Left ventricle myocardium inferior (tissue), 1 donor: ENCODE measurements at regions not wholly inside any gene's neighbourhood (a gene's known extent, or its start where the extent isn't known, plus 50 kb on each side); places are given as distances from the start of the nearest gene placed in this dataset.

Experiments
- DNase-seq: peaks from one replicate; pipeline ENCODE4 v3.0.0-alpha.2; 2020
- H3K27ac ChIP-seq: fragments of 200-600 bp; replicated peaks from 2 replicates; pipeline ENCODE4 v1.8.0; 2021
- H3K27me3 ChIP-seq: fragments of 200-600 bp; 2 replicates; pipeline ENCODE4 v1.8.0; 2021; ENCODE audit warnings: low read depth
- H3K36me3 ChIP-seq: fragments of 200-600 bp; 2 replicates; pipeline ENCODE4 v1.8.0; 2021
- H3K4me1 ChIP-seq: fragments of 200-600 bp; 2 replicates; pipeline ENCODE4 v1.8.0; 2021
- H3K4me3 ChIP-seq: fragments of 200-600 bp; 2 replicates; pipeline ENCODE4 v1.8.0; 2021; ENCODE audit warnings: mild to moderate bottlenecking, moderate library complexity
- H3K9me3 ChIP-seq: fragments of 200-600 bp; replicated peaks from 2 replicates; pipeline ENCODE4 v1.8.0; 2021
- intact Hi-C: fragments of 100-400 bp; cut with micrococcal nuclease; formaldehyde crosslinking; loops from one replicate; pipeline ENCODE4 v1.11.0; 2022
- TF ChIP-seq, protein P1 (sequence below): fragments of 200-600 bp; IDR thresholded peaks from 2 replicates; pipeline ENCODE4 v1.8.0; 2021; ENCODE audit warnings: antibody characterized with exemption, mild to moderate bottlenecking, borderline replicate concordance
- donor health status: DM: no; HTN: yes; CAD: no; lungs with severe emphysema.

DNA sequence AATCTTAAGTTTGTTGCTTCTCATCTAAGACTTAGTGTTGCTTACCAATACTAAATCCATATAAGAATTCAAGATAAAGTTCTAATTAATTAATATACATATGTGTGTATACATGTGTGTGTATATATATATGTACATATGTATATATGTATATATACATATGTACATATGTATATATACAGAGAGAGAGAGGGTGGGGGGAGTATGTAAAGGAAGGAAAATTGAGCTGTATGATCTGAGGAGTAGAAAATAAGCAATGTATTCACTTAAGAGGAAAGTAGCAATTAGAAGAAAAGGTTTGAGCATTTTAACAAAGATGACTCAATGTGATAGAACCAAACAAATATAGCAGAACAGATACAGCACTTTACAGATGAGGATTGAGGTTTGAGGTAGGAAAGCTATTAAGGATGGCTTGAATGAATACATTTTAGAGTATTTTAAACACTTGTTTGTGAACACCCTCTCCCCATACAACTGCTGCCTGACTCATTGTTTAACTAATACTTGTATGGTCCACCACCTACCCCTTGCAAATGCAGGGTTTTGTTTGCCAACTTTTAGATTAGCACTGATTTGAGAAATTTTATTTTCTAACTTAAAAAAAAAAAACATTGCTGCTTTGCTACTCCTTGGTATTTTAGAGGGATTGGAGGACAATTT lies 681.1 kb upstream of the CADM2 start:
- Histone ChIP-seq H3K4me3 (no peak overlapping the region), H3K9me3 (no peaks in the 10 kb centered on the region), H3K4me1 (no peaks in the 10 kb centered on the region), H3K36me3 (no peaks in the 10 kb centered on the region), H3K27me3 (no peaks in the 10 kb centered on the region), H3K27ac (no peak overlapping the region)
- TF ChIP-seq, protein P1, sequence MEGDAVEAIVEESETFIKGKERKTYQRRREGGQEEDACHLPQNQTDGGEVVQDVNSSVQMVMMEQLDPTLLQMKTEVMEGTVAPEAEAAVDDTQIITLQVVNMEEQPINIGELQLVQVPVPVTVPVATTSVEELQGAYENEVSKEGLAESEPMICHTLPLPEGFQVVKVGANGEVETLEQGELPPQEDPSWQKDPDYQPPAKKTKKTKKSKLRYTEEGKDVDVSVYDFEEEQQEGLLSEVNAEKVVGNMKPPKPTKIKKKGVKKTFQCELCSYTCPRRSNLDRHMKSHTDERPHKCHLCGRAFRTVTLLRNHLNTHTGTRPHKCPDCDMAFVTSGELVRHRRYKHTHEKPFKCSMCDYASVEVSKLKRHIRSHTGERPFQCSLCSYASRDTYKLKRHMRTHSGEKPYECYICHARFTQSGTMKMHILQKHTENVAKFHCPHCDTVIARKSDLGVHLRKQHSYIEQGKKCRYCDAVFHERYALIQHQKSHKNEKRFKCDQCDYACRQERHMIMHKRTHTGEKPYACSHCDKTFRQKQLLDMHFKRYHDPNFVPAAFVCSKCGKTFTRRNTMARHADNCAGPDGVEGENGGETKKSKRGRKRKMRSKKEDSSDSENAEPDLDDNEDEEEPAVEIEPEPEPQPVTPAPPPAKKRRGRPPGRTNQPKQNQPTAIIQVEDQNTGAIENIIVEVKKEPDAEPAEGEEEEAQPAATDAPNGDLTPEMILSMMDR, result no peak
- DNase-seq, result no peak
- intact Hi-C loops, result no loop called here

DNA sequence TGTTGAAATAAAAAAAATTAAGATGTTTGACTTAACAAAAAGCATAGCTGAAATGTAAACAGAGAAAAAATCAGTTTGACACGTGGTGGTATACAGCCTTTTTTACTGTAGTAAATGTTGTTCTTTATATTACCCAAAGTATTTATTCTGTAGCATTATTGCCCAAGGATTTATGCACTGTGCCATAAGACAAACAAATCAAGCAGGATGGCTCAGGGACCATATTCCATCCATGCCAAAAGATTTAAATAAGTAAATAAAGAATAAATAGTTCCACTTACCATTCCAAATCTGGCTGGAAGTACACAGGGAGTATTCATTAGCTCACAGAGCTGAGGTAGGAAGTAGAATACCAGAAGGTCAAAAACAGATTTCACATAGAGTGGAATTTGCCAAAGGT lies 666.7 kb upstream of the CADM2 start:
- TF ChIP-seq, protein P1, result no peak
- no peak overlapping the region for H3K4me3 ChIP-seq
- H3K4me1 ChIP-seq, result no peaks in the 10 kb centered on the region
- no peak for DNase-seq
- H3K36me3 ChIP-seq, result no peaks in the 10 kb centered on the region
- H3K27ac ChIP-seq, result no peak overlapping the region
- no peaks in the 10 kb centered on the region for H3K9me3 ChIP-seq
- H3K27me3 ChIP-seq, result no peaks in the 10 kb centered on the region
- intact Hi-C loops, result no loop called here

DNA sequence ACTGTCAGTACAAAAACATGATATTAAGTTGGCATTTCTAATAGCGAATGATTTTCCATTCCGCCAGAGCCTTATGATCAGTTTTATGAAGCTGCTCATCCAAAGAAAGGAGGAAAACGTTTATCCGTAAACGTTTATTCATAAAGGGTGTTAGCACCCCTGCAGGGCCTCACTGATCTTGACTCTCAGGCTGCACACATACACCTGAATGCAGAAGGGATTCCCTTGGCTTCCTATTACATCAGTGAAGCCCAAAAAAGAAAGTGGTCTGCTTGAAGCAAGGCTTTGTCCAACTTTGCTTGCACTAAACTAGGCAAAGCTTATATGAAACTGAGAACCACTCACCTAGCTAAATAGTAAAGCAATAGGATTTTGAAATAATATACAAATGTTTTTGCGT lies 659.5 kb upstream of the CADM2 start:
- Histone ChIP-seq H3K4me3 (no peak overlapping the region), H3K27ac (no peak overlapping the region), H3K27me3 (no peaks in the 10 kb centered on the region), H3K36me3 (no peaks in the 10 kb centered on the region), H3K4me1 (no peaks in the 10 kb centered on the region), H3K9me3 (no peaks in the 10 kb centered on the region)
- intact Hi-C loops, result no loop called here
- TF ChIP-seq, protein P1, result no peak
- DNase-seq, result no peak

DNA sequence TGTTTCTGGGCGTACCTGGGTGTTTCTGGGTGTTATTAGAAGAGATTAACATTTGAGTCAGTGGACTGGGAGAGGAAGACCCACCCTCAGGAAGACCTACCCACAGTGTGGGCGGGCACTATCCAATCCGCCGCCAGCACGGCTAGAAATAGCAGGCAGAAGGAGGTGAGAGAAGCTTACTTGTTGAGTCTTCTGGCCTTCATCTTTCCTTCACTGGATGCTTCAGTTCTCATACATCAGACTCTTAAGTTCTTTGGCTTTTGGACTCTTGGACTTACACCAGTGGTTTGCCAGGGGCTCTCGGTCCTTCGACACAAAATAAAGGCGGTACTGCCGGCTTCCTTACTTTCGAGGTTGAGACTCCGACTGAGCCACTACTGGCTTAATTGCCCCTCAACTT lies 654.6 kb upstream of the CADM2 start:
- DNase-seq, result no peak
- no peak overlapping the region for H3K4me3 ChIP-seq
- H3K27ac ChIP-seq, result no peak overlapping the region
- TF ChIP-seq, protein P1, result no peak
- peaks cover 9% of the 10 kb centered on the region for H3K9me3 ChIP-seq
- H3K4me1 ChIP-seq, result no peaks in the 10 kb centered on the region
- intact Hi-C loops, result loop anchor here (10.0 kb wide), 1 partner anchor 59 kb away; no protein-coding TSS in a partner anchor
- no peaks in the 10 kb centered on the region for H3K36me3 ChIP-seq
- no peaks in the 10 kb centered on the region for H3K27me3 ChIP-seq

DNA sequence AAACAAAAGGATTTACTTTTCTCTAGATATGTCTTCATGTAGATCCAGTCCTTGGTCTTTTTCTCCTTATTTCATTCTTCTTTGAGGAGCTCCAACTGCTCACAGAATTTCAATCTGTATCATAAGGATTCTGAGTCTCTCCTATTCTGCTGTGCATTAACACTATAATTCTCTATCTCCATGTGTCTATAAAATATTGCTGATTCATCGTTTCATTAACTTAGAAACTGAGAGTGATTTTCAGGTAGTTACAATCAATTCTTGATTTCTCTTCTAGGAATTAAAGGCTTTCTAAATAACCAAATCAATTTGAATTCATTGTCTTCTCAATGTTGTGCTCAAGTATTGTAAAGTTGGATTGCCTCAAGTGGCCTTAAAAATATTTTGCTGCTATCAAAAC lies 651.5 kb upstream of the CADM2 start:
- TF ChIP-seq, protein P1, result no peak
- Histone ChIP-seq H3K27ac (no peak overlapping the region), H3K27me3 (no peaks in the 10 kb centered on the region)

More for the DNA sequence above, 651.5 kb upstream of the CADM2 start:
- Histone ChIP-seq H3K4me3 (no peak overlapping the region), H3K36me3 (no peaks in the 10 kb centered on the region), H3K4me1 (no peaks in the 10 kb centered on the region), H3K9me3 (peaks cover 9% of the 10 kb centered on the region)
- DNase-seq, result no peak
- intact Hi-C loops, result loop anchor here (10.0 kb wide), 1 partner anchor 63 kb away; no protein-coding TSS in a partner anchor
